H1 (cell line): ENCODE measurements at regions not wholly inside any gene's neighbourhood (a gene's known extent, or its start where the extent isn't known, plus 50 kb on each side); places are given as distances from the start of the nearest gene placed in this dataset.

Experiments used
- CTCF ChIA-PET: fragments of 300-600 bp; sonication (Branson Sonifier 250); formaldehyde crosslinking; loops from one replicate; lab custom pipeline; 2021; ENCODE audit not compliant: partially characterized antibody; lab: Charles Lee
- POLR2A ChIA-PET: fragments of 300-600 bp; sonication (Branson Sonifier 250); formaldehyde crosslinking; loops from one replicate; lab custom pipeline; 2021; ENCODE audit warnings: inconsistent platforms; ENCODE audit not compliant: partially characterized antibody; lab: Charles Lee
- DNase-seq, 2 experiments: peaks; one replicate each; pipeline versions ENCODE4 v3.0.0 to v3.0.0-alpha.2; 2010 to 2022; ENCODE audit warnings: low spot score in 2 of 2, low read depth in 1 of 2, mixed read lengths in 1 of 2
- FAIRE-seq: peaks from 2 replicates; lab custom pipeline; 2011; peaks lifted over from hg19 to GRCh38; lab: Jason Lieb, UNC
- H2AFZ ChIP-seq: 2 replicates; pipeline ENCODE4 v1.8.1; 2012; ENCODE audit warnings: low read length, inconsistent platforms
- H2AK5ac ChIP-seq: 2 replicates; pipeline ENCODE4 v1.6.1; 2013; ENCODE audit warnings: low read depth, low read length
- H2BK120ac ChIP-seq: replicated peaks from 2 replicates; pipeline ENCODE3; 2013; ENCODE audit warnings: low read depth, low read length, inconsistent platforms
- H2BK12ac ChIP-seq: 2 replicates; pipeline ENCODE4 v1.6.1; 2013; ENCODE audit warnings: low read depth, low read length
- H2BK15ac ChIP-seq: 2 replicates; pipeline ENCODE4 v1.6.1; 2013; ENCODE audit warnings: low read length
- H2BK20ac ChIP-seq: 2 replicates; pipeline ENCODE4 v1.6.1; 2013; ENCODE audit warnings: low read length
- H2BK5ac ChIP-seq: 2 replicates; pipeline ENCODE4 v1.6.1; 2013; ENCODE audit warnings: low read depth, low read length
- H3K14ac ChIP-seq: 2 replicates; pipeline ENCODE4 v1.6.1; 2013; ENCODE audit warnings: inconsistent platforms; ENCODE audit not compliant: insufficient read length
- H3K18ac ChIP-seq: 2 replicates; pipeline ENCODE4 v1.6.1; 2013; ENCODE audit warnings: low read length; ENCODE audit errors: extremely low read depth
- H3K23ac ChIP-seq: 2 replicates; pipeline ENCODE4 v1.6.1; 2013; ENCODE audit warnings: inconsistent platforms; ENCODE audit not compliant: insufficient read length
- H3K23me2 ChIP-seq: 2 replicates; pipeline ENCODE4 v1.6.1; 2013; ENCODE audit warnings: low read depth, low read length
- H3K27ac ChIP-seq: 2 replicates; pipeline ENCODE4 v1.6.1; 2011; ENCODE audit warnings: low read depth, low read length, inconsistent platforms
- H3K27me3 ChIP-seq, 4 experiments: replicated peaks in 1 of 4; 1 replicate in 1 of 4; 2 replicates in 3 of 4; pipeline versions ENCODE4 v1.6.1 to v1.8.1; 2011 to 2013; ENCODE audit warnings: low read length in 3 of 4, mild to moderate bottlenecking in 3 of 4, inconsistent platforms in 2 of 4, mixed read lengths in 2 of 4, moderate library complexity in 1 of 4; ENCODE audit not compliant: control insufficient read depth in 3 of 4, insufficient read depth in 3 of 4; ENCODE audit errors: extremely low read depth in 1 of 4
- H3K36me3 ChIP-seq, 4 experiments: 2 replicates each; pipeline versions ENCODE4 v1.6.1 to v1.8.1; 2011 to 2013; ENCODE audit warnings: mild to moderate bottlenecking in 4 of 4, low read length in 3 of 4, moderate library complexity in 2 of 4, control low read depth in 1 of 4, inconsistent platforms in 1 of 4; ENCODE audit not compliant: insufficient read depth in 4 of 4, control insufficient read depth in 2 of 4
- H3K4ac ChIP-seq: replicated peaks from 2 replicates; pipeline ENCODE3; 2013; ENCODE audit warnings: low read length, low read depth, mixed read lengths, inconsistent platforms; ENCODE audit not compliant: insufficient read length
- H3K4me1 ChIP-seq, 4 experiments: replicated peaks in 1 of 4; 1 replicate in 1 of 4; 2 replicates in 3 of 4; pipeline versions ENCODE4 v1.6.1 to v1.8.1; 2011 to 2013; ENCODE audit warnings: low read length in 3 of 4, inconsistent platforms in 2 of 4, mixed read lengths in 1 of 4; ENCODE audit not compliant: insufficient read depth in 4 of 4, control insufficient read depth in 3 of 4
- H3K4me2 ChIP-seq, 2 experiments: 2 replicates each; pipeline versions ENCODE4 v1.6.1 to v1.8.1; 2011 to 2013; ENCODE audit warnings: low read depth in 2 of 2, low read length in 2 of 2, control low read depth in 1 of 2, inconsistent platforms in 1 of 2, mild to moderate bottlenecking in 1 of 2; ENCODE audit not compliant: insufficient read depth in 1 of 2
- H3K4me3 ChIP-seq, 4 experiments: fragments of 200-600, 300-600 bp in 1 of 4; sonication (generic), shearing (Covaris generic), sonication (Bioruptor Twin) in 1 of 4; 2 replicates each; pipeline versions ENCODE4 v1.5.1 to v1.8.1; 2011 to 2016; ENCODE audit warnings: low read length in 4 of 4, low read depth in 3 of 4, control low read depth in 2 of 4, inconsistent platforms in 2 of 4, mild to moderate bottlenecking in 2 of 4, mixed read lengths in 1 of 4, moderate library complexity in 1 of 4; ENCODE audit not compliant: insufficient read depth in 2 of 4; ENCODE audit errors: extremely low read depth in 1 of 4
- H3K56ac ChIP-seq: replicated peaks from 2 replicates; pipeline ENCODE3; 2013; ENCODE audit warnings: low read depth, mild to moderate bottlenecking, mixed read lengths, low read length, inconsistent platforms; ENCODE audit not compliant: insufficient read length
- H3K79me1 ChIP-seq: 2 replicates; pipeline ENCODE4 v1.6.1; 2013; ENCODE audit warnings: low read depth, low read length, control low read depth
- H3K79me2 ChIP-seq, 2 experiments: 2 replicates each; pipeline versions ENCODE4 v1.6.1 to v1.8.1; 2012 to 2013; ENCODE audit warnings: low read length in 2 of 2, mild to moderate bottlenecking in 2 of 2, inconsistent platforms in 1 of 2; ENCODE audit not compliant: insufficient read depth in 2 of 2, control insufficient read depth in 1 of 2
- H3K9ac ChIP-seq, 4 experiments: replicated peaks in 1 of 4; 1 replicate in 1 of 4; 2 replicates in 3 of 4; pipeline versions ENCODE4 v1.6.1 to v1.8.1; 2011 to 2013; ENCODE audit warnings: low read depth in 3 of 4, low read length in 3 of 4, control low read depth in 2 of 4, mild to moderate bottlenecking in 2 of 4, moderate library complexity in 2 of 4, inconsistent platforms in 1 of 4; ENCODE audit errors: extremely low read depth in 1 of 4
- H3K9me3 ChIP-seq, 2 experiments: 2 replicates each; pipeline versions ENCODE4 v1.6.1 to v1.8.1; 2012 to 2013; ENCODE audit warnings: mild to moderate bottlenecking in 2 of 2, moderate library complexity in 2 of 2, control low read depth in 1 of 2, inconsistent platforms in 1 of 2, low read depth in 1 of 2, low read length in 1 of 2, mixed read lengths in 1 of 2; ENCODE audit not compliant: insufficient read depth in 2 of 2
- H4K20me1 ChIP-seq, 2 experiments: replicated peaks in 1 of 2; 2 replicates each; pipeline versions ENCODE3 to v1.8.1; 2011 to 2013; ENCODE audit warnings: inconsistent platforms in 2 of 2, low read length in 2 of 2, mild to moderate bottlenecking in 1 of 2; ENCODE audit not compliant: insufficient read depth in 2 of 2, control insufficient read depth in 1 of 2
- H4K5ac ChIP-seq: 2 replicates; pipeline ENCODE4 v1.6.1; 2013; ENCODE audit warnings: low read length, low read depth, mixed read lengths, inconsistent platforms; ENCODE audit not compliant: insufficient read length
- H4K8ac ChIP-seq: 2 replicates; pipeline ENCODE4 v1.8.0; 2013; ENCODE audit warnings: mild to moderate bottlenecking, moderate library complexity, low read length, inconsistent platforms; ENCODE audit not compliant: insufficient read depth; ENCODE audit errors: extremely low read depth
- H4K91ac ChIP-seq: replicated peaks from 2 replicates; pipeline ENCODE3; 2013; ENCODE audit warnings: low read length, mixed read lengths, inconsistent platforms; ENCODE audit not compliant: insufficient read length
- CBX5 ChIP-seq: fragments of 300-800, 300-1000 bp; sonication (generic); IDR thresholded peaks from 2 replicates; pipeline ENCODE4 v1.7.1; 2016; ENCODE audit warnings: antibody characterized with exemption, low read length, low read depth
- EGR1 ChIP-seq: IDR thresholded peaks from 2 replicates; pipeline ENCODE4 v1.6.1; 2011; ENCODE audit warnings: low read depth, low read length, borderline replicate concordance
- NRF1 ChIP-seq: IDR thresholded peaks from 2 replicates; pipeline ENCODE4 v1.6.1; 2011; ENCODE audit warnings: mild to moderate bottlenecking, low read depth, low read length, improper control_type of control experiment
- WGBS, 2 experiments: shearing (Covaris generic) in 1 of 2; methylation state at CpG; one replicate each; pipeline versions ENCODE4 v1.1.6 to v1.1.7; 2013 to 2015; ENCODE audit warnings: low lambda C conversion rate in 2 of 2, mixed read lengths in 2 of 2, inconsistent platforms in 1 of 2, low coverage in 1 of 2, missing lambda C conversion rate in 1 of 2; ENCODE audit not compliant: insufficient replicate concordance in 2 of 2, insufficient coverage in 1 of 2, insufficient read length in 1 of 2; ENCODE audit errors: extremely low coverage in 1 of 2, missing lambda C conversion rate in 1 of 2; 5-methylcytosine and 5-hydroxymethylcytosine counted together
- TF ChIP-seq, protein P1 (sequence below): IDR thresholded peaks from 2 replicates; pipeline ENCODE4 v1.6.1; 2012; ENCODE audit warnings: low read length, inconsistent platforms

DNA sequence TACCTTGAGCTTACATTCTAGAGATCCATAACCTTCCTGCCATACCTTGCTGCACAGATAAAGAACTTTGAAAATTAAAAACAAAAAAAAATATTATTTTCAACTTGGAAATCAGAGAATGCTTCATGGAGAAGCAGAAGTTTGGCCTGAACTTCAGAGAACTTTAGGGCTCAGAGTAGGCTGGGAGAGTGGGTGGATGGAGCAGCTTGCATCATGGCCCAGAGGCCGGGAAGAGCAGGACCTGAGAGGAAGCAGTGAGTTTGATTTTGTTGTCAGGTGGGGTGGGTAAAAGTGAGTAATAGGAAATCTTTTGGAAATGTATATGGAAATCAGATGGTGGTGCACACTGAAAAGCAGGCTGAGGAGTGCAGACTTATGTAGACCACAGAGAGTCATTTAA lies 228.5 kb upstream of the KRR1 start:
- no peak overlapping the region for H2BK20ac ChIP-seq
- FAIRE-seq (no peak), DNase-seq (no peak)
- H3K23me2 ChIP-seq: no peaks in the 10 kb centered on the region; the same call in 1 of the 2 replicates
- no peak overlapping the region for H3K18ac ChIP-seq
- WGBS, 2 experiments: 85% methylated on average over 1 of the region's 1 CpG; no CpG with 5 or more reads in 1 of the 2 experiments
- no peak overlapping the region for H4K91ac ChIP-seq
- H3K14ac ChIP-seq: no peak overlapping the region
- H2BK12ac ChIP-seq: no peak overlapping the region
- H3K27me3 ChIP-seq: no peaks in the 10 kb centered on the region
- H2AK5ac ChIP-seq: no peak overlapping the region
- ChIA-PET POLR2A (interaction anchor here (0.6 kb wide), 1 partner anchor 374 kb away, joined by 3 read pairs; no protein-coding TSS in a partner anchor), CTCF (interaction anchor here (1.3 kb wide), 1 partner anchor 135 kb away, joined by 3 read pairs; no protein-coding TSS in a partner anchor)
- H2BK5ac ChIP-seq: no peak overlapping the region
- H3K9ac ChIP-seq: no peak overlapping the region
- no peak overlapping the region for H3K23ac ChIP-seq
- no peaks in the 10 kb centered on the region for H3K79me1 ChIP-seq
- H3K36me3 ChIP-seq: no peaks in the 10 kb centered on the region
- H2BK120ac ChIP-seq: no peak overlapping the region
- H4K5ac ChIP-seq: no peak overlapping the region
- no peak overlapping the region for H4K8ac ChIP-seq
- H3K4ac ChIP-seq: no peak overlapping the region
- H2AFZ ChIP-seq: no peak overlapping the region
- no peak overlapping the region for H3K27ac ChIP-seq
- H2BK15ac ChIP-seq: no peak overlapping the region
- H3K4me2 ChIP-seq: no peak overlapping the region
- H3K79me2 ChIP-seq: no peaks in the 10 kb centered on the region
- H3K9me3 ChIP-seq: no peaks in the 10 kb centered on the region
- no peak overlapping the region for H3K4me3 ChIP-seq
- TF ChIP-seq, protein P1, sequence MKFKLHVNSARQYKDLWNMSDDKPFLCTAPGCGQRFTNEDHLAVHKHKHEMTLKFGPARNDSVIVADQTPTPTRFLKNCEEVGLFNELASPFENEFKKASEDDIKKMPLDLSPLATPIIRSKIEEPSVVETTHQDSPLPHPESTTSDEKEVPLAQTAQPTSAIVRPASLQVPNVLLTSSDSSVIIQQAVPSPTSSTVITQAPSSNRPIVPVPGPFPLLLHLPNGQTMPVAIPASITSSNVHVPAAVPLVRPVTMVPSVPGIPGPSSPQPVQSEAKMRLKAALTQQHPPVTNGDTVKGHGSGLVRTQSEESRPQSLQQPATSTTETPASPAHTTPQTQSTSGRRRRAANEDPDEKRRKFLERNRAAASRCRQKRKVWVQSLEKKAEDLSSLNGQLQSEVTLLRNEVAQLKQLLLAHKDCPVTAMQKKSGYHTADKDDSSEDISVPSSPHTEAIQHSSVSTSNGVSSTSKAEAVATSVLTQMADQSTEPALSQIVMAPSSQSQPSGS: no peak
- no peak for TF ChIP-seq EGR1
- no peak for TF ChIP-seq CBX5
- TF ChIP-seq NRF1: no peak
- no peaks in the 10 kb centered on the region for H3K4me1 ChIP-seq
- H3K56ac ChIP-seq: no peak overlapping the region
- no peaks in the 10 kb centered on the region for H4K20me1 ChIP-seq
